ENCODE measurements at regions not wholly inside any gene's neighbourhood (a gene's known extent, or its start where the extent isn't known, plus 50 kb on each side); places are given as distances from the start of the nearest gene placed in this dataset.

DNA sequence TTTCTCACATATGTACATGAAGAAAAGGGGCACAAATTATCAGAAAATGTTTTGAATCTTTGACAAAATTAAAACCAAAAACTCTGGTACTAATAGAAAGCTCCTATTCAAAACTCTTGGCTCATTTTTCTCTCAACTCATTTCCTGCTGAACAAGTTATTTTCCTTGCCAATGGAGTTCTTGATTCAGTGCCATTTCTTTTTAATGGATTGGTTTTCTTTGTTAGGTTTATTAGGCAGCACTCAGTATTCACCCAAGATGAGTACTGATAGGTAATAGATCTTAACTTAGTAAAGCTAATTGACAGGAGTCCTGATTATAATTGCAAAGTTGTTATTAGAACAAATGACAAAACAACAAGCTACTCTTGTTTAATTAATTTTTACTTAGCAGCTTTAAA lies 279.4 kb upstream of the PDGFD start:
- Histone ChIP-seq H3K23ac (ENCODE audit: low read depth, low read length, poor library complexity) (no peak overlapping the region), H2BK120ac (ENCODE audit: low read depth, low read length) (no peak overlapping the region), H3K9ac (ENCODE audit: low read depth, low read length, poor library complexity) (no peak overlapping the region), H3K9me3 (replicated peaks in 1 of 2; ENCODE audit: control insufficient read depth in 2 of 2, insufficient read depth in 1 of 2, low read depth in 1 of 2, low read length in 2 of 2) (no peaks in the 10 kb centered on the region), H3K27me3 (ENCODE audit: control insufficient read depth in 3 of 3, insufficient read depth in 3 of 3, low read depth in 1 of 3, low read length in 3 of 3) (no peaks in the 10 kb centered on the region), H3K4me2 (ENCODE audit: insufficient read depth, low read length, poor library complexity, severe bottlenecking) (no peak overlapping the region), H3K36me3 (replicated peaks in 1 of 2; ENCODE audit: control insufficient read depth in 2 of 2, insufficient read depth in 2 of 2, low read length in 2 of 2) (no peaks in the 10 kb centered on the region), H2AK5ac (ENCODE audit: low read depth, low read length) (no peak overlapping the region), H3K27ac (replicated peaks; ENCODE audit: low read length) (no peak overlapping the region), H3K79me1 (ENCODE audit: low read depth, low read length) (no peaks in the 10 kb centered on the region), H3K14ac (ENCODE audit: low read length) (no peak overlapping the region), H3K4me1 (ENCODE audit: control insufficient read depth in 2 of 2, insufficient read depth in 1 of 2, low read depth in 1 of 2, low read length in 2 of 2) (no peaks in the 10 kb centered on the region), H2BK15ac (ENCODE audit: low read length) (no peak overlapping the region), H4K91ac (ENCODE audit: low read depth, low read length, poor library complexity) (no peak overlapping the region), H3K18ac (ENCODE audit: low read length) (no peak overlapping the region), H3K4me3 (ENCODE audit: low read length in 2 of 2) (no peak overlapping the region), H3K4ac (ENCODE audit: low read length) (no peak overlapping the region), H2BK12ac (ENCODE audit: low read length) (no peak overlapping the region), H2BK5ac (ENCODE audit: low read length) (no peak overlapping the region), H4K8ac (ENCODE audit: low read depth, low read length) (no peak overlapping the region), H2AFZ (ENCODE audit: low read length) (no peak overlapping the region)
- DNase-seq (ENCODE audit: low spot score): no peak

DNA sequence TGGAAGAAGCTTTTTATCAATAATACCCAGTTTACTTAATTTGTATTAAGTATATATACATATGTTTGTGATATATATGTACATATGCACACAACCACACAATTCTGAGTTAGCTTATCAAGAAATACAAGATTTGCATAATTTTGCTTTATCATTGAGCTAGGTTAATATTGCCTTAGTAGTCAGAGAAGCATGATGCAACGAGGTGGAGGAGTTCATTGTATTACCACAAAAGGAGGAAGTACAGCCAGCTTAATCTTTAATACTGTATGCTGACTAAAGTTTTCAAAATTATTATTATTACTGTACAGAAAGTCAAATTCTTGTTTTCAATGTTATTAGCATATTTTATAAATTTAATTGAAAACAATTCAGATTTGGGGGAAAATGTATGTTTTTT lies 278.4 kb upstream of the PDGFD start:
- no peak overlapping the region for H2BK120ac ChIP-seq (ENCODE audit: low read depth, low read length)
- H3K9ac ChIP-seq (ENCODE audit: low read depth, low read length, poor library complexity): no peak overlapping the region
- no peak overlapping the region for H4K8ac ChIP-seq (ENCODE audit: low read depth, low read length)
- H2AK5ac ChIP-seq (ENCODE audit: low read depth, low read length): no peak overlapping the region
- no peak for DNase-seq (ENCODE audit: low spot score)
- no peak overlapping the region for H3K18ac ChIP-seq (ENCODE audit: low read length)
- H3K27ac ChIP-seq (replicated peaks; ENCODE audit: low read length): no peak overlapping the region
- WGBS, 2 donors (ENCODE audit: extremely low coverage in 2 of 2, insufficient read length in 2 of 2, insufficient replicate concordance in 1 of 2): no CpG with 5 or more reads among the region's 1 CpG
- H3K4me3 ChIP-seq (ENCODE audit: low read length in 2 of 2): no peak overlapping the region
- H4K91ac ChIP-seq (ENCODE audit: low read depth, low read length, poor library complexity): no peak overlapping the region
- H2BK5ac ChIP-seq (ENCODE audit: low read length): no peak overlapping the region
- no peaks in the 10 kb centered on the region for H3K9me3 ChIP-seq (replicated peaks in 1 of 2; ENCODE audit: control insufficient read depth in 2 of 2, insufficient read depth in 1 of 2, low read depth in 1 of 2, low read length in 2 of 2)
- no peaks in the 10 kb centered on the region for H3K36me3 ChIP-seq (replicated peaks in 1 of 2; ENCODE audit: control insufficient read depth in 2 of 2, insufficient read depth in 2 of 2, low read length in 2 of 2)
- H3K4ac ChIP-seq (ENCODE audit: low read length): no peak overlapping the region
- no peaks in the 10 kb centered on the region for H3K79me1 ChIP-seq (ENCODE audit: low read depth, low read length)
- H2BK15ac ChIP-seq (ENCODE audit: low read length): no peak overlapping the region
- no peaks in the 10 kb centered on the region for H3K4me1 ChIP-seq (ENCODE audit: control insufficient read depth in 2 of 2, insufficient read depth in 1 of 2, low read depth in 1 of 2, low read length in 2 of 2)
- no peak overlapping the region for H2AFZ ChIP-seq (ENCODE audit: low read length)
- H3K27me3 ChIP-seq (ENCODE audit: control insufficient read depth in 3 of 3, insufficient read depth in 3 of 3, low read depth in 1 of 3, low read length in 3 of 3): no peaks in the 10 kb centered on the region
- H2BK12ac ChIP-seq (ENCODE audit: low read length): no peak overlapping the region
- no peak overlapping the region for H3K23ac ChIP-seq (ENCODE audit: low read depth, low read length, poor library complexity)
- H3K4me2 ChIP-seq (ENCODE audit: insufficient read depth, low read length, poor library complexity, severe bottlenecking): no peak overlapping the region
- no peak overlapping the region for H3K14ac ChIP-seq (ENCODE audit: low read length)

DNA sequence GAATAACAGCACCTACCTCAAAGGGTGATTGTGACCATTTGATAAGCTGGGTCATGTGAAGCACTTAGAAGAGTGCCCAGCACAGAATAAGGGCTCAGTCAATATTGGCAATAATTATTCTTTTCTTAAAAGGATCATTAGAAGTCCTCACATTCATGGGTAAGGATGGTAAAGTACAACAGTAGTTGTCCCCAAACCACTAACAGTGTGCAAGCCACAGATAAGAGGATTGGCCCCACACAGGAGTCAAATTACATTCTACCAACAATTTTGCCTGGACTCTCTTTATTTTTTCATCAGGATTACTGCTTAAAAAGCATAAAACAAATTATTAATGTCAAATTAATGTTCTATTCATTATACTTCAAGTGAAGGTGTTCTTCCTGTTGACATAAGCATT lies 271.5 kb upstream of the PDGFD start:
- H3K9me3 ChIP-seq (replicated peaks in 1 of 2; ENCODE audit: control insufficient read depth in 2 of 2, insufficient read depth in 1 of 2, low read depth in 1 of 2, low read length in 2 of 2): no peaks in the 10 kb centered on the region
- no peak overlapping the region for H2AK5ac ChIP-seq (ENCODE audit: low read depth, low read length)
- no peak overlapping the region for H3K9ac ChIP-seq (ENCODE audit: low read depth, low read length, poor library complexity)
- H3K4me1 ChIP-seq (ENCODE audit: control insufficient read depth in 2 of 2, insufficient read depth in 1 of 2, low read depth in 1 of 2, low read length in 2 of 2): peaks cover 0 to 2% of the 10 kb centered on the region in 2 donors
- no peak overlapping the region for H3K18ac ChIP-seq (ENCODE audit: low read length)
- H3K79me1 ChIP-seq (ENCODE audit: low read depth, low read length): no peaks in the 10 kb centered on the region
- H3K4ac ChIP-seq (ENCODE audit: low read length): no peak overlapping the region
- H3K14ac ChIP-seq (ENCODE audit: low read length): no peak overlapping the region
- no peak overlapping the region for H2BK5ac ChIP-seq (ENCODE audit: low read length)
- no peak overlapping the region for H3K23ac ChIP-seq (ENCODE audit: low read depth, low read length, poor library complexity)
- no peak overlapping the region for H2AFZ ChIP-seq (ENCODE audit: low read length)
- H3K27ac ChIP-seq (replicated peaks; ENCODE audit: low read length): no peak overlapping the region
- no peak overlapping the region for H4K8ac ChIP-seq (ENCODE audit: low read depth, low read length)
- DNase-seq (ENCODE audit: low spot score): no peak
- H2BK12ac ChIP-seq (ENCODE audit: low read length): no peak overlapping the region
- no peak overlapping the region for H3K4me3 ChIP-seq (ENCODE audit: low read length in 2 of 2)
- no peak overlapping the region for H4K91ac ChIP-seq (ENCODE audit: low read depth, low read length, poor library complexity)
- H2BK120ac ChIP-seq (ENCODE audit: low read depth, low read length): no peak overlapping the region
- H3K27me3 ChIP-seq (ENCODE audit: control insufficient read depth in 3 of 3, insufficient read depth in 3 of 3, low read depth in 1 of 3, low read length in 3 of 3): no peaks in the 10 kb centered on the region
- no peak overlapping the region for H3K4me2 ChIP-seq (ENCODE audit: insufficient read depth, low read length, poor library complexity, severe bottlenecking)
- H2BK15ac ChIP-seq (ENCODE audit: low read length): no peak overlapping the region
- H3K36me3 ChIP-seq (replicated peaks in 1 of 2; ENCODE audit: control insufficient read depth in 2 of 2, insufficient read depth in 2 of 2, low read length in 2 of 2): no peaks in the 10 kb centered on the region

DNA sequence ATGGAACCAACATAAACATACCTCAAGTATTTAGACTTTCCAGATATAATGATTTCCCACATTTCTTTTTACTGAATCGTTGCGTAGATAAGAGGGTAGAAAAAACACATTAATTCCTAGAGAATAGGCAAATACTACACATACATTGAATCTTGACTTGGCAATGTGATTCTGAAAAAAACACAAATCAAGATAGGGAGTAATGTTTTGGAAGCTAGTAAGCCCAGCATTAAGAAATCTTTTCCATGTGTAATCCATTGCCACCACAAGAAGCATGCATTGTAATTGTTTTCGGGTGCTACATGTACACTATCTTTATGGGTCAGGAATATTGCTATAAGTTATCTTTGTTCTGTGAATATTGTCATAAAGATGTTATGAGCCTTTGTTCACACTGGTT lies 269.8 kb upstream of the PDGFD start:
- H2BK5ac ChIP-seq (ENCODE audit: low read length): no peak overlapping the region
- H2BK15ac ChIP-seq (ENCODE audit: low read length): no peak overlapping the region
- no peak overlapping the region for H4K91ac ChIP-seq (ENCODE audit: low read depth, low read length, poor library complexity)
- no peak overlapping the region for H3K14ac ChIP-seq (ENCODE audit: low read length)
- no peak overlapping the region for H4K8ac ChIP-seq (ENCODE audit: low read depth, low read length)
- H3K79me1 ChIP-seq (ENCODE audit: low read depth, low read length): no peaks in the 10 kb centered on the region
- H3K9me3 ChIP-seq (replicated peaks in 1 of 2; ENCODE audit: control insufficient read depth in 2 of 2, insufficient read depth in 1 of 2, low read depth in 1 of 2, low read length in 2 of 2): no peaks in the 10 kb centered on the region
- DNase-seq (ENCODE audit: low spot score): no peak
- no peak overlapping the region for H3K4me2 ChIP-seq (ENCODE audit: insufficient read depth, low read length, poor library complexity, severe bottlenecking)
- no peak overlapping the region for H3K9ac ChIP-seq (ENCODE audit: low read depth, low read length, poor library complexity)
- H2AFZ ChIP-seq (ENCODE audit: low read length): no peak overlapping the region
- no peak overlapping the region for H3K23ac ChIP-seq (ENCODE audit: low read depth, low read length, poor library complexity)
- no peak overlapping the region for H2BK12ac ChIP-seq (ENCODE audit: low read length)
- H2AK5ac ChIP-seq (ENCODE audit: low read depth, low read length): no peak overlapping the region
- H3K27ac ChIP-seq (replicated peaks; ENCODE audit: low read length): no peak overlapping the region
- H3K4me3 ChIP-seq (ENCODE audit: low read length in 2 of 2): no peak overlapping the region
- no peak overlapping the region for H3K4ac ChIP-seq (ENCODE audit: low read length)
- no CpG with 5 or more reads among the region's 3 CpGs for WGBS, 2 donors (ENCODE audit: extremely low coverage in 2 of 2, insufficient read length in 2 of 2, insufficient replicate concordance in 1 of 2)
- no peaks in the 10 kb centered on the region for H3K36me3 ChIP-seq (replicated peaks in 1 of 2; ENCODE audit: control insufficient read depth in 2 of 2, insufficient read depth in 2 of 2, low read length in 2 of 2)
- H2BK120ac ChIP-seq (ENCODE audit: low read depth, low read length): no peak overlapping the region
- peaks cover 0 to 2% of the 10 kb centered on the region in 2 donors for H3K4me1 ChIP-seq (ENCODE audit: control insufficient read depth in 2 of 2, insufficient read depth in 1 of 2, low read depth in 1 of 2, low read length in 2 of 2)
- no peaks in the 10 kb centered on the region for H3K27me3 ChIP-seq (ENCODE audit: control insufficient read depth in 3 of 3, insufficient read depth in 3 of 3, low read depth in 1 of 3, low read length in 3 of 3)
- H3K18ac ChIP-seq (ENCODE audit: low read length): no peak overlapping the region

All from neuronal stem cell (in vitro differentiated cells).